BE2C (cell line): ENCODE measurements at regions not wholly inside any gene's neighbourhood (a gene's known extent, or its start where the extent isn't known, plus 50 kb on each side); places are given as distances from the start of the nearest gene placed in this dataset.

Source experiments
- DNase-seq: peaks from one replicate; pipeline ENCODE4 v3.0.0-alpha.2; 2020
- H3K27me3 ChIP-seq: fragments of 250-450 bp; sonication (Bioruptor Pico); 2 replicates; pipeline ENCODE4 v1.5.1; 2020; ENCODE audit warnings: mild to moderate bottlenecking
- H3K36me3 ChIP-seq: fragments of 250-450 bp; sonication (Bioruptor Pico); 2 replicates; pipeline ENCODE4 v1.5.1; 2020; ENCODE audit warnings: mild to moderate bottlenecking
- H3K4me1 ChIP-seq: fragments of 250-450 bp; sonication (Bioruptor Pico); 2 replicates; pipeline ENCODE4 v1.5.1; 2020
- H3K4me3 ChIP-seq: 2 replicates; pipeline ENCODE4 v1.5.1; 2011; ENCODE audit warnings: low read depth, low read length
- H3K9me3 ChIP-seq: fragments of 250-450 bp; sonication (Bioruptor Pico); 2 replicates; pipeline ENCODE4 v1.5.1; 2020
- CTCF ChIP-seq: IDR thresholded peaks from 2 replicates; pipeline ENCODE4 v1.5.1; 2012; ENCODE audit warnings: mild to moderate bottlenecking, low read depth, low read length

GRCh38 chr2:146818122-146818521 is 1026.7 kb upstream of the ACVR2A start:
- Histone ChIP-seq H3K36me3 (no peaks in the 10 kb centered on the region), H3K27me3 (no peaks in the 10 kb centered on the region), H3K9me3 (no peaks in the 10 kb centered on the region), H3K4me3 (no peak overlapping the region), H3K4me1 (no peaks in the 10 kb centered on the region)
- TF ChIP-seq CTCF: no peak
- DNase-seq: no peak

GRCh38 chr2:146817613-146818012 is 1027.2 kb upstream of the ACVR2A start:
- H3K4me1 ChIP-seq: no peaks in the 10 kb centered on the region
- no peak for TF ChIP-seq CTCF
- H3K9me3 ChIP-seq: no peaks in the 10 kb centered on the region
- no peak for DNase-seq
- no peaks in the 10 kb centered on the region for H3K27me3 ChIP-seq
- H3K36me3 ChIP-seq: no peaks in the 10 kb centered on the region
- H3K4me3 ChIP-seq: no peak overlapping the region

- TF ChIP-seq CTCF: no peak
- Histone ChIP-seq H3K9me3 (no peaks in the 10 kb centered on the region), H3K4me3 (no peak overlapping the region), H3K36me3 (no peaks in the 10 kb centered on the region), H3K4me1 (no peaks in the 10 kb centered on the region), H3K27me3 (no peaks in the 10 kb centered on the region)
- no peak for DNase-seq
These were observed 1029.9 kb upstream of the ACVR2A start for GRCh38 chr2:146814971-146815370.

- Histone ChIP-seq H3K27me3 (no peaks in the 10 kb centered on the region), H3K36me3 (no peaks in the 10 kb centered on the region), H3K4me1 (no peaks in the 10 kb centered on the region), H3K9me3 (no peaks in the 10 kb centered on the region), H3K4me3 (no peak overlapping the region)
- no peak for DNase-seq
- TF ChIP-seq CTCF: no peak
These were observed 1037.2 kb upstream of the ACVR2A start for GRCh38 chr2:146807568-146808168.

- TF ChIP-seq CTCF: no peak
- Histone ChIP-seq H3K4me1 (no peaks in the 10 kb centered on the region), H3K27me3 (no peaks in the 10 kb centered on the region), H3K9me3 (no peaks in the 10 kb centered on the region), H3K36me3 (no peaks in the 10 kb centered on the region), H3K4me3 (no peak overlapping the region)
- no peak for DNase-seq
These were observed 1038.3 kb upstream of the ACVR2A start for GRCh38 chr2:146806364-146807005.

GRCh38 chr2:146804288-146804687 is 1040.5 kb upstream of the ACVR2A start:
- no peak for TF ChIP-seq CTCF
- Histone ChIP-seq H3K4me1 (no peaks in the 10 kb centered on the region), H3K4me3 (no peak overlapping the region), H3K36me3 (no peaks in the 10 kb centered on the region), H3K9me3 (no peaks in the 10 kb centered on the region), H3K27me3 (no peaks in the 10 kb centered on the region)
- DNase-seq: no peak
